Keratinocyte (primary cell): ENCODE measurements at regions not wholly inside any gene's neighbourhood (a gene's known extent, or its start where the extent isn't known, plus 50 kb on each side); places are given as distances from the start of the nearest gene placed in this dataset.

ENCODE experiments used
- DNase-seq: peaks from one replicate; pipeline ENCODE4 v3.0.0-alpha.2; 2011; ENCODE audit warnings: low read depth, missing footprints, low spot score
- FAIRE-seq: peaks from 2 replicates; lab custom pipeline; 2011; peaks lifted over from hg19 to GRCh38; lab: Jason Lieb, UNC
- H2AFZ ChIP-seq: 2 replicates; pipeline ENCODE4 v1.6.0; 2012; ENCODE audit warnings: low read length, control low read depth, inconsistent platforms; ENCODE audit not compliant: control insufficient read depth
- H3K27ac ChIP-seq: 2 replicates; pipeline ENCODE4 v1.5.1; 2011; ENCODE audit warnings: low read length; ENCODE audit not compliant: control insufficient read depth, insufficient read depth
- H3K27me3 ChIP-seq: 3 replicates; pipeline ENCODE4 v1.6.0; 2011; ENCODE audit warnings: low read length; ENCODE audit not compliant: control insufficient read depth, insufficient read depth; ENCODE audit errors: extremely low read depth
- H3K36me3 ChIP-seq, 2 experiments: 2 replicates in 1 of 2; 3 replicates in 1 of 2; pipeline ENCODE4 v1.5.1; 2011; ENCODE audit warnings: low read length in 2 of 2, mild to moderate bottlenecking in 1 of 2; ENCODE audit not compliant: control insufficient read depth in 2 of 2, insufficient read depth in 2 of 2; ENCODE audit errors: extremely low read depth in 1 of 2
- H3K4me1 ChIP-seq: 3 replicates; pipeline ENCODE4 v1.5.1; 2011; ENCODE audit warnings: low read length; ENCODE audit not compliant: control insufficient read depth, insufficient read depth; ENCODE audit errors: extremely low read depth
- H3K4me2 ChIP-seq: 3 replicates; pipeline ENCODE4 v1.6.0; 2011; ENCODE audit warnings: low read depth, low read length; ENCODE audit not compliant: control insufficient read depth, insufficient read depth; ENCODE audit errors: extremely low read depth
- H3K4me3 ChIP-seq, 3 experiments: fragments of 200-600 bp in 1 of 3; sonication (generic) in 1 of 3; 2 replicates in 2 of 3; 3 replicates in 1 of 3; pipeline ENCODE4 v1.5.1; 2011 to 2016; ENCODE audit warnings: low read length in 3 of 3, mild to moderate bottlenecking in 3 of 3, control low read depth in 2 of 3, inconsistent platforms in 1 of 3, low read depth in 1 of 3, mixed read lengths in 1 of 3, mixed run types in 1 of 3, moderate library complexity in 1 of 3; ENCODE audit not compliant: control insufficient read depth in 2 of 3, insufficient read depth in 2 of 3; ENCODE audit errors: extremely low read depth in 1 of 3
- H3K79me2 ChIP-seq: 2 replicates; pipeline ENCODE4 v1.6.0; 2012; ENCODE audit warnings: low read length; ENCODE audit not compliant: control insufficient read depth, insufficient read depth
- H3K9ac ChIP-seq: 3 replicates; pipeline ENCODE4 v1.6.0; 2011; ENCODE audit warnings: low read length; ENCODE audit not compliant: control insufficient read depth, insufficient read depth; ENCODE audit errors: extremely low read depth
- H3K9me1 ChIP-seq: 3 replicates; pipeline ENCODE4 v1.6.0; 2011; ENCODE audit warnings: low read length; ENCODE audit not compliant: control insufficient read depth, insufficient read depth; ENCODE audit errors: extremely low read depth
- H3K9me3 ChIP-seq: 2 replicates; pipeline ENCODE4 v1.5.1; 2012; ENCODE audit warnings: low read depth, low read length; ENCODE audit not compliant: control insufficient read depth
- H4K20me1 ChIP-seq: 3 replicates; pipeline ENCODE4 v1.6.0; 2011; ENCODE audit warnings: low read length; ENCODE audit not compliant: control insufficient read depth, insufficient read depth; ENCODE audit errors: extremely low read depth
- EZH2 ChIP-seq: IDR thresholded peaks from one replicate; pipeline ENCODE4 v1.6.1; 2012; ENCODE audit warnings: inconsistent platforms, mild to moderate bottlenecking, low read length, moderate library complexity
- dilution Hi-C: fragments of 300-500 bp; cut with MboI; formaldehyde crosslinking; loops from one replicate; pipeline ENCODE4 v1.7.0; 2020; ENCODE audit warnings: low sequenced_read_pairs; ENCODE audit not compliant: extremely low pct_ligation_motif_present
- TF ChIP-seq, protein P1 (sequence below), 3 experiments: IDR thresholded peaks in 1 of 3; conservative IDR thresholded peaks in 1 of 3; optimal IDR thresholded peaks in 1 of 3; 2 replicates in 2 of 3; 3 replicates in 1 of 3; pipeline versions ENCODE3 to v1.5.1; 2011; ENCODE audit warnings: low read length in 3 of 3, mild to moderate bottlenecking in 3 of 3, moderate library complexity in 2 of 3, control low read depth in 1 of 3, inconsistent platforms in 1 of 3; ENCODE audit not compliant: insufficient read depth in 2 of 3; ENCODE audit errors: extremely low read depth in 1 of 3

DNA sequence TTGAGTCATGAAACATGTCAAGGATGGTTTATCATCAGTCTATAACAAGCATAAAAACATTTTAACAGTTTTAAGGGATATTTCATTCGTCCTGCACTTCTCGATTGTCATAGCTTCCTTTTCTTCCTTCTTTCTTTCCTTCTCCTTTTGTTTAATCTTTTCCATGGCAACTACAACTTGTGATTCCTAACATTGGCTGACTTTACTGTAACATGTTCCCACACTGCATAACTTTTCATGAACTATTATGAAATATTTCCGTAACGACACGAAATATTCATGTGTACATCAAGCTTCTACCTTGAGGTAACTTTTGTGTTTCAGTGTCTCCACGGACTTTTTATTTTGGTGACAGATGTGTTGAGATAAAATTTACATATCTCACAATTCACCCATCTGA lies 134.4 kb downstream of the ACTR3 start:
- TF ChIP-seq, protein P1, sequence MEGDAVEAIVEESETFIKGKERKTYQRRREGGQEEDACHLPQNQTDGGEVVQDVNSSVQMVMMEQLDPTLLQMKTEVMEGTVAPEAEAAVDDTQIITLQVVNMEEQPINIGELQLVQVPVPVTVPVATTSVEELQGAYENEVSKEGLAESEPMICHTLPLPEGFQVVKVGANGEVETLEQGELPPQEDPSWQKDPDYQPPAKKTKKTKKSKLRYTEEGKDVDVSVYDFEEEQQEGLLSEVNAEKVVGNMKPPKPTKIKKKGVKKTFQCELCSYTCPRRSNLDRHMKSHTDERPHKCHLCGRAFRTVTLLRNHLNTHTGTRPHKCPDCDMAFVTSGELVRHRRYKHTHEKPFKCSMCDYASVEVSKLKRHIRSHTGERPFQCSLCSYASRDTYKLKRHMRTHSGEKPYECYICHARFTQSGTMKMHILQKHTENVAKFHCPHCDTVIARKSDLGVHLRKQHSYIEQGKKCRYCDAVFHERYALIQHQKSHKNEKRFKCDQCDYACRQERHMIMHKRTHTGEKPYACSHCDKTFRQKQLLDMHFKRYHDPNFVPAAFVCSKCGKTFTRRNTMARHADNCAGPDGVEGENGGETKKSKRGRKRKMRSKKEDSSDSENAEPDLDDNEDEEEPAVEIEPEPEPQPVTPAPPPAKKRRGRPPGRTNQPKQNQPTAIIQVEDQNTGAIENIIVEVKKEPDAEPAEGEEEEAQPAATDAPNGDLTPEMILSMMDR (optimal IDR thresholded peaks at IDR 0.05 in 1 of 3, IDR thresholded peaks at IDR 0.05 in 1 of 3, conservative IDR thresholded peaks at IDR 0.05 in 1 of 3; ENCODE audit: extremely low read depth in 1 of 3, insufficient read depth in 2 of 3, low read length in 3 of 3), result no peak
- TF ChIP-seq EZH2, result no peak
- H2AFZ ChIP-seq, result no peak overlapping the region
- H3K9ac ChIP-seq, result no peak overlapping the region
- no peak overlapping the region for H3K4me3 ChIP-seq
- FAIRE-seq (no peak), DNase-seq (no peak)
- H3K9me1 ChIP-seq, result no peaks in the 10 kb centered on the region
- H3K9me3 ChIP-seq, result no peaks in the 10 kb centered on the region
- H3K27ac ChIP-seq, result no peak overlapping the region
- no peaks in the 10 kb centered on the region for H3K36me3 ChIP-seq
- no peak overlapping the region for H3K4me2 ChIP-seq
- no peaks in the 10 kb centered on the region for H4K20me1 ChIP-seq
- dilution Hi-C loops, result no loop called here
- H3K27me3 ChIP-seq, result no peaks in the 10 kb centered on the region
- H3K4me1 ChIP-seq, result peaks cover 11% of the 10 kb centered on the region
- no peaks in the 10 kb centered on the region for H3K79me2 ChIP-seq

DNA sequence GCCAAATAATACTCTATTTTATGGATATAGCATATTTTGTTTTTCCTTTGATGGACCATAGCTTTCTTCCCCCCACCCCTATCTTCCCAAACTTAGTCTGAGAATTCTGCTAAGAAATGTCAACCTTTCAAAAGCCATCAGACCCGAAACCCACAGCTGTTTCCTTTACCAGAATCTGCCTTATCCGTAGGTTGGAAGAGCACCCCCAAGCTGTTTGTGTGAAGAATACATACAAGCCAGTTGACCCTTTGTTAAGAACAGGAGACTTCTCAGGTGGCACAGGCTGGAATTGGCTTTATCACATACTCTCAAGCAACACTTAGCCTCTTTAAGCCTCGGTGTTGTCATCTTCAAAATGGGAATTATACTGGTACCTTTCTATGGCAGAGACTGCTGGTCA lies 135.1 kb downstream of the ACTR3 start:
- dilution Hi-C loops, result no loop called here
- Histone ChIP-seq H3K9ac (no peak overlapping the region), H4K20me1 (no peaks in the 10 kb centered on the region), H3K9me3 (no peaks in the 10 kb centered on the region), H3K79me2 (no peaks in the 10 kb centered on the region), H3K4me3 (no peak overlapping the region), H3K27ac (no peak overlapping the region), H3K4me2 (no peak overlapping the region), H3K4me1 (peaks cover 11% of the 10 kb centered on the region), H3K27me3 (no peaks in the 10 kb centered on the region), H3K9me1 (no peaks in the 10 kb centered on the region), H2AFZ (no peak overlapping the region), H3K36me3 (no peaks in the 10 kb centered on the region)
- TF ChIP-seq, protein P1 (optimal IDR thresholded peaks at IDR 0.05 in 1 of 3, IDR thresholded peaks at IDR 0.05 in 1 of 3, conservative IDR thresholded peaks at IDR 0.05 in 1 of 3; ENCODE audit: extremely low read depth in 1 of 3, insufficient read depth in 2 of 3, low read length in 3 of 3), result no peak
- TF ChIP-seq EZH2, result no peak
- no peak for FAIRE-seq
- no peak for DNase-seq
